Activated CD8-positive, alpha-beta memory T cell treated with anti-CD3 and anti-CD28 coated beads for 4 hours (primary cell): ENCODE measurements at regions not wholly inside any gene's neighbourhood (a gene's known extent, or its start where the extent isn't known, plus 50 kb on each side); places are given as distances from the start of the nearest gene placed in this dataset.
"Not testable (repeated sequence)": the region's sequence is repeated elsewhere in the genome, so short reads cannot be mapped to it uniquely, and the experiment has no call there.

Source experiments
- DNase-seq, 2 donors: peaks; one replicate each; pipeline ENCODE4 v3.0.0-alpha.2; 2020; ENCODE audit warnings: low read depth in 2 of 2

DNA sequence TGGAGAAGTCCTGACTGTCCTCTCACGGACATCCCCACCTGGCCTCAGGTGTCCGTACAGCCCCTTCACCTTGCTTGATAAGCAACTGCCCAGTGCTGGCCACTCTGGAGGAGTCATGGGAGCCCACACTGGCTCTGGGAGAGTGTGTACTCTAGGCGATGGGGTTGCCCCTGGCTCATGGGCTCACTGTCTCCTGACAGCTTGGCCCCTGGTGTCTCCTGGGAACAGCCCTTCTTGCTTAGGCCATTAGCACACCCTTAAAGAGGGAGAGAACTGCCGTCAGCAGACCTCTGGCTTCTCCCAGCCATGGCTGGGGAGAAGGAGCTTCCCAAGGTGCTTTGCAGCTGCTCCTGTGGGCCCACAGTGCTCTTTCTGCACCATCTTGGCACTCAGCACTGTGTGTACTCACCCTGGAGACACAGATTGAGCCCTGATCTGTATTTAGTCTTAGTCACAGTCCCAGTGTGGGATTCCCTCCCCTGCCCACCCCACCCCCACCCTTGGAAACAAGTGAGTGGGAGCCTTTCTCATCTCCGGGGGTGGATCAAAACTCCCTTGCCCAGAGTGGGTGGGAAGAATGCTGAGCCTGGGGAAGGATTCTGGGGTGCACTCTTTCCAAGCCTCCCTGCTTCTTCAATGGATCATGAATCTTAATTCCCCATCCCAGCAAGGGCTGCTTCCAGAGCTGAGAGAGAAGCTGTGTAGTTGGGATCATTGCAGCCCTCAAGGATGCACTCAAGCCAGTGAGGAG is 83.5 kb upstream of the ADPGK start:
- no peak for DNase-seq

DNA sequence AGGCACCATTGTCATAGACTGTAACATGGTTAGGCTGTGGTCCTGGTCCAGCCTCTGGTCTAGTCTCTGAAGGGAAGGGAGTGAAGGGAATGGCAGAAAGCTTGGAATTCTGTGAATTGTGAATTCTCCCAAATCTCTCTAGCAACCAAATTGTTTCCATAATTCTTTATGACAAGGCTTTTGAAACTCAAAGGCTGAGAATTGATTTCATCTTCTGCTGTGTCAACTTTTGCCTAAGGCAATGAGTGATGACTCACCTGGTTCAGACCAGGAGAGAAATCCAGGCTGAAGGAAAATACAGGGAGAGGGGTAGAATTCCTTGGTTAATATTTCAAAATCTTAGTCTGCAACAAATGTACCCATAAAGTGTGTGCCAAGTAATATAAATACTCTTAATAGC is 82.6 kb upstream of the ADPGK start:
- no peak for DNase-seq

GRCh38 chr15:72865486-72865885 is 81.9 kb upstream of the ADPGK start:
- no peak for DNase-seq

GRCh38 chr15:72864681-72865080 is 81.1 kb upstream of the ADPGK start:
- no peak for DNase-seq

- no peak for DNase-seq
Observed at GRCh38 chr15:72861354-72861910, 77.9 kb upstream of the ADPGK start.

DNA sequence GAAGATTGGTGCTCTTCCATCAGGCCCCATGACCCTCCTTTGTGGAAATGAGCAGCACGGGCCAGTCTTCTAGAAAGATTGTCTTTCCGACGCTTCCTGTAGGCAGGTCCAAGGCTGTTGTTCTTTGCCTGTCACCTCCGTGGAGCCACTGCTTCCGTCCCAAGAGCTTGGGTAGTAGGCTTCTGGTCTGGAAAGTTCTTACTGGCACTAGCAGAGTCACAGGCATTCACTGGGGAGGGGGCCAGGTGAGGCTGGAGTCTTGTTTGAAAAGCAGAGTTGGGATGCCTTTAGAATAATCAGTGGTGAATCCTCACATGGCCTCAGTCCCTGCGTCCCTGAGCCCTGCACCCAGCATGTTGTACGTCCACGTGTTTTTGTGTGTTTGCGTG is 76.2 kb upstream of the ADPGK start:
- no peak for DNase-seq

GRCh38 chr15:72859017-72859756 is 75.6 kb upstream of the ADPGK start:
- no peak for DNase-seq

GRCh38 chr15:72858205-72858604 is 74.6 kb upstream of the ADPGK start:
- DNase-seq = no peak

GRCh38 chr15:72857331-72858063 is 73.9 kb upstream of the ADPGK start:
- no peak for DNase-seq

DNA sequence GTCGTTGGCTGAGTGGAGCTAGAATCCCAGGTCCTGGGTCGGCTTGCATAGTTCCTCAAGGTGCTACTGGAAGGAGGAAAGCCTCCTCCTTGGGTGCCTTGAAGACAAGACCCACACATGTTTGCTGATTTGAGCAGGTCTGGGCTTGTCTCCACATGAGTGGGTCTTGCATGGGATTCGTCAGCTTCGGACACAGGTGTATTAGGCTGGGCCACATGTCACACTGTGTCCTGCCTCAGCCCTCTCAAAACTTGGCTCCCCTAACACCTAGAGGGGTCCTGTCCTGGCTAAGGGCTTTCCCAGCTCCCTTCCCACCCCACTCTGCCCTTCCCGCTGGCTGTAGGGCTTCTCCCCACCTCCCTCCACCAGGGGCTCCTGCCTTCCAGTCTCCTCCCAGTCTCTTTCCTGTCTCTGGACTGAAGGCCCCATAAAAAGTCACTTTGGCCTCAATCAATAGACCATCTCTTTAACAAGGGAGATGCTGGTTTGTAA is 73.0 kb upstream of the ADPGK start:
- DNase-seq = no peak

DNA sequence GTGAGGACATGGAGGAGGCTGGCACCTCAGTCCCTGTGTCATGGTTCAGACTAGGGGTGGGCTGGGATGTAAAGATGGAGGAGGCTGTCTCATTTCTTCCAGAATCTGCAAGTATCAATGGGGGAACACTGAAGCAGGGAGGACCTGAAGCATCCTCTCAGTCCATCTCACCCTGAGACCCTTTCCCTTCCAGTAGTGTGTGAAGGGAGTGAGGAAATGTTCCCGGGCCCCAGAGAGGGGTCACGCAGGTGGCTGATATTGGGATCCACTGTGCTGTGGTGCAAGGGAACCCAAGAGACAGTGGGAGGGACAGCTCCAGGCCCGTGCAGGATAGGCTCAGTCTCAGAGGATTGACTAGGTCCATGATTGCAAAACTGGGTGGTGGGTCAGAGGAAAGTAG is 72.2 kb upstream of the ADPGK start:
- DNase-seq = no peak

DNA sequence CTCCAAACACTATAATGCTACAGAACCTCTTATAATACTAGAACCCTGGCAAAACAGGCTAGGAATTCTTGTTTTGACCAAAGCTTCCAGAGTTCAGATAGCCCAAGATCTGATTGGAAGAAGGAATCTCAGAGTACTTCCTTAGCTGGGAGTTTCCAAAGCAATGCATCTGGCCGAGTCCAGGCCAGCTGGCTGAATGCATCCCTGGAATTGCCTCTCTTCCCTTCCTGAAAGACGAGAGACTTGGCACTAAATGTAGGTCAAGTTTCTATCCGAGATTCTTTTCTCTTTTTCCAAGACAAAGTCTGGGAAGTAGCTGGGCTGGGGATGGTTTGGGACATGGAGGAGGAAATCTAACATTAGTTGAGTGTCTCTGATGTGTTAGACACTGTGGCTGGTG is 68.7 kb upstream of the ADPGK start:
- DNase-seq = no peak

- DNase-seq = no peak
Observed at GRCh38 chr15:72851586-72851985, 68.0 kb upstream of the ADPGK start.

GRCh38 chr15:72850833-72851232 is 67.3 kb upstream of the ADPGK start:
- DNase-seq = no peak

- DNase-seq = no peak
Observed at GRCh38 chr15:72847806-72848205, 64.2 kb upstream of the ADPGK start.

- DNase-seq = no peak
Observed at GRCh38 chr15:72847033-72847432, 63.5 kb upstream of the ADPGK start.

DNA sequence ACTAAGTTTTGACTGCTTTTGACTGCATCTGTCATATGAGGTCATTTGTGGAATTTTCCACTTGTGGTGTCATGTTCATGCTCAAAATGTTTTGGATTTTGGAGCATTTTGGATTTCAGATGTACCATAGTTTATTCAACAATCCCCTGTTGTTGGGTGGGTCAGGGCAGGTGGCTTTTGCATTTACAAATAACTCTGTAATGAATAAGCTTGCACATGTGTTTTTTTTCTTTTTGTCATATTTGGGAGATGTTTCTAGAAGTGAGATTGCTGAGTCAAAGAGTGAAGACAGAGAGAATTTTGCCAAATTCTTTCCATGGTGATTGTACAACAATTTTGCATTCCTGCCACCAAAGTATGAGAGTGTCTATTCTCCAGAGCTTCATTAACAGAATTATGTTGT is 62.4 kb upstream of the ADPGK start:
- DNase-seq = no peak

- DNase-seq = no peak
Observed at GRCh38 chr15:72844067-72844466, 60.5 kb upstream of the ADPGK start.

DNA sequence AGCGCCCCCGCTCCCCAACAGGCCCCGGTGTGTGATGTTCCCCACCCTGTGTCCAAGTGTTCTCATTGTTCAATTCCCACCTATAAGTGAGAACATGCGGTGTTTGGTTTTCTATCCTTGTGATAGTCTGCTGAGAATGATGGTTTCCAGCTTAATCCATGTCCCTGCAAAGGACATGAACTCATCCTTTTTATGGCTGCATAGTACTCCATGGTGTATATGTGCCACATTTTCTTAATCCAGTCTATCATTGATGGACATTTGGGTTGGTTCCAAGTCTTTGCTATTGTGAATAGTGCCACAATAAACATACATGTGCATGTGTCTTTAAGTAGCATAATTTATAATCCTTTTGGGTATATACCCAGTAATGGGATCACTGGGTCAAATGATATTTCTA is 59.8 kb upstream of the ADPGK start:
- not testable (repeated sequence) for DNase-seq

DNA sequence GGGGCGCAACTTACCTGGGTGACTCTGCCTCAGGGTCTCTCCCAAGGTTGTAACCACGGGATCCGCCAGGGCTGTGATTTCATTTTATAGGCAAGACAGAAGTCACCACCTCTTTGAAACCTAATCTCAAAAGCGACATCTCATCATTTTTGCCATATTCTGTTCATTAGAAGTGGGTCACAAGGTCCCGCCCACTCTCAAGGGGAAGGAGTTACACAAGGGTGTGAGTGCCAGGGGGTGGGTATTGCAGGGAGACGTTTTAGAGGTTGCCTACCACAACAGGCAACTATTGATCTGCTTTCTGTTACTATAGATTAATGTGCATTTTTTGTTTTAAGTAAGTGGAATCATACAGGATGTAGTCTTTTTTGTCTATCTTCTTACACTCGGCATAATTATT is 56.6 kb upstream of the ADPGK start:
- no peak for DNase-seq

DNA sequence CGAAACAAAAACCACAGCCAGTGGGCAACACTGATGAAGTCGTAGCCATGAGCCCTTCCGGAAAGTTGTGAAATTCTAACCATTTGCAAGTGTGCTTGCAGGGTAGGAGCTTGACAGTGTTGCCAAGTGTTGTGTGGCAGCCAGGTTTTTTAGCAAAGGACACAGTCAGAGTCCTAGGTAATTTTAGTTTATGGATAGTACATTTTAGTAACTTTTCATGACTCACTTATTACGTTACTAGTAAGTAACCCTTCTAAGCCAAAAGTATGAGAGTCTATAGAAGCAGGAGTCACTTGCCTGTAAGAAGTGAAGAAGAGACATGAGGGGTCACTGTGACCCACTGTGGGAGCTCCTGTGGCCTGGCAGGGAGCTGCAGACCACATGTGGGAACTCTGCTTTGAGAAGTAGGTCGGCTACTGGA is 54.8 kb upstream of the ADPGK start:
- no peak for DNase-seq

GRCh38 chr15:72836676-72837330 is 53.2 kb upstream of the ADPGK start:
- no peak for DNase-seq
